ENCODE measurements at regions not wholly inside any gene's neighbourhood (a gene's known extent, or its start where the extent isn't known, plus 50 kb on each side); places are given as distances from the start of the nearest gene placed in this dataset.

- H3K27me3 ChIP-seq (ENCODE audit: control insufficient read depth, insufficient read depth, low read length), result no peaks in the 10 kb centered on the region
- no peak for TF ChIP-seq CTCF (IDR thresholded peaks at IDR 0.05; ENCODE audit: insufficient read depth, low read length, poor library complexity, severe bottlenecking)
- no peak for DNase-seq (ENCODE audit: low read depth)
Measured at GRCh38 chr3:130258532-130258952, 86.9 kb upstream of the COL6A5 start.

GRCh38 chr3:130259166-130259874 lies 86.2 kb upstream of the COL6A5 start:
- Histone ChIP-seq H3K27me3 (ENCODE audit: control insufficient read depth, insufficient read depth, low read length) (no peaks in the 10 kb centered on the region), H3K4me3 (ENCODE audit: low read depth, low read length) (no peak overlapping the region), H3K36me3 (ENCODE audit: control insufficient read depth, insufficient read depth, low read length) (no peaks in the 10 kb centered on the region)
- no peak for TF ChIP-seq CTCF (IDR thresholded peaks at IDR 0.05; ENCODE audit: insufficient read depth, low read length, poor library complexity, severe bottlenecking)
- no peak for DNase-seq (ENCODE audit: low read depth)

More at GRCh38 chr3:130258532-130258952, 86.9 kb upstream of the COL6A5 start:
- Histone ChIP-seq H3K4me3 (ENCODE audit: low read depth, low read length) (no peak overlapping the region), H3K36me3 (ENCODE audit: control insufficient read depth, insufficient read depth, low read length) (no peaks in the 10 kb centered on the region)

GRCh38 chr3:130260918-130261317 lies 84.6 kb upstream of the COL6A5 start:
- Histone ChIP-seq H3K27me3 (ENCODE audit: control insufficient read depth, insufficient read depth, low read length) (no peaks in the 10 kb centered on the region), H3K36me3 (ENCODE audit: control insufficient read depth, insufficient read depth, low read length) (no peaks in the 10 kb centered on the region), H3K4me3 (ENCODE audit: low read depth, low read length) (no peak overlapping the region)
- no peak for DNase-seq (ENCODE audit: low read depth)
- TF ChIP-seq CTCF (IDR thresholded peaks at IDR 0.05; ENCODE audit: insufficient read depth, low read length, poor library complexity, severe bottlenecking), result no peak

GRCh38 chr3:130263708-130264107 lies 81.8 kb upstream of the COL6A5 start:
- no peak for TF ChIP-seq CTCF (IDR thresholded peaks at IDR 0.05; ENCODE audit: insufficient read depth, low read length, poor library complexity, severe bottlenecking)
- H3K36me3 ChIP-seq (ENCODE audit: control insufficient read depth, insufficient read depth, low read length), result no peaks in the 10 kb centered on the region
- no peak overlapping the region for H3K4me3 ChIP-seq (ENCODE audit: low read depth, low read length)
- no peaks in the 10 kb centered on the region for H3K27me3 ChIP-seq (ENCODE audit: control insufficient read depth, insufficient read depth, low read length)
- no peak for DNase-seq (ENCODE audit: low read depth)

- no peak for TF ChIP-seq CTCF (IDR thresholded peaks at IDR 0.05; ENCODE audit: insufficient read depth, low read length, poor library complexity, severe bottlenecking)
- Histone ChIP-seq H3K27me3 (ENCODE audit: control insufficient read depth, insufficient read depth, low read length) (no peaks in the 10 kb centered on the region), H3K36me3 (ENCODE audit: control insufficient read depth, insufficient read depth, low read length) (no peaks in the 10 kb centered on the region), H3K4me3 (ENCODE audit: low read depth, low read length) (no peak overlapping the region)
- no peak for DNase-seq (ENCODE audit: low read depth)
Measured at GRCh38 chr3:130266817-130267216, 78.7 kb upstream of the COL6A5 start.

Measured in kidney epithelial cell (primary cell).